Erythroblast (primary cell): ENCODE measurements at regions not wholly inside any gene's neighbourhood (a gene's known extent, or its start where the extent isn't known, plus 50 kb on each side); places are given as distances from the start of the nearest gene placed in this dataset.

Source experiments
- GATA1 ChIP-seq: IDR thresholded peaks from 2 replicates; pipeline ENCODE4 v1.6.1; 2011; ENCODE audit warnings: low read depth, mild to moderate bottlenecking, control low read depth, low read length, moderate library complexity
- POLR2A ChIP-seq: IDR thresholded peaks from 2 replicates; pipeline ENCODE4 v1.6.1; 2011; ENCODE audit warnings: mild to moderate bottlenecking, low read length

DNA sequence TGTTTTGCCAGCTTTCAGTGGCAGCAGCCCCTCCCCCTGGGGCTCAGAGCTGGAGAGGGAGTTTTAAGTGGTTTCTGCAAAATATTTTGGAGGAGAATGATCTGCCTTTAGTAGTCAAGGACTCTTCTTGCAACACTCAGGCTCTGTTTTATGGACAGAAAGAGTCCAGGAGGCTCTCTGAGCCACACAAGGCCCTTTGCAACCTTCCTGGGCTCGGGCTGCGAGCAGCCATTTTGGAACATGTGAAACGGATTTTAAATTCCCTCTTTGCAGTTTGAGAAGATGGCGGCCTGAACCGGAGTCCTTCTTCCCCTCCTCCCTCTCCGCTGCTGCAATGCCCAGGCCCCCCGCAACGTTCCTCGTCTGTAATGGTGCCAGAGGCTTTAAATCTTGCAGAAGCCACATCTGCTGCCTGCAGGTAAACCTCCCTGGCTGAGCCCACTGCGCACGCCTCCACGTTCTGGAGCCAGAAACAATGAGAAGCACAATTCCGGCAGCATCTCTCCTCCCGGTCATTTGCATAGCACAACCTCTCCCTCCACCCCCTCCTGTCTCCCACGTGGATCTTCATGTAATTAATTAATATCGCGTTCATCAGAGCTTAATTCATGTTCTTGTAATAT lies 386.1 kb downstream of the SEC14L1 start:
- TF ChIP-seq POLR2A (no peak), GATA1 (no peak)
